GM12878 (cell line): ENCODE measurements at regions not wholly inside any gene's neighbourhood (a gene's known extent, or its start where the extent isn't known, plus 50 kb on each side); places are given as distances from the start of the nearest gene placed in this dataset.

Experiments used
- BRCA1 ChIP-seq: IDR thresholded peaks from 2 replicates; pipeline ENCODE4 v1.6.1; 2011; ENCODE audit warnings: low read depth, low read length, improper control_type of control experiment
- MEF2B ChIP-seq: fragments of 450-650 bp; IDR thresholded peaks from 2 replicates; pipeline ENCODE4 v1.6.1; 2018; ENCODE audit warnings: mild to moderate bottlenecking, moderate library complexity; ENCODE audit not compliant: partially characterized antibody, poor library complexity, severe bottlenecking
- NFIC ChIP-seq: IDR thresholded peaks from 2 replicates; pipeline ENCODE4 v1.6.1; 2012; ENCODE audit warnings: low read depth, mild to moderate bottlenecking, inconsistent platforms, low read length, moderate library complexity
- NFXL1 ChIP-seq: fragments of 450-650 bp; IDR thresholded peaks from 2 replicates; pipeline ENCODE4 v1.6.1; 2017; ENCODE audit warnings: antibody characterized with exemption, mild to moderate bottlenecking, borderline replicate concordance
- POLR2A ChIP-seq: IDR thresholded peaks from 2 replicates; pipeline ENCODE4 v1.6.1; 2011; ENCODE audit warnings: low read depth, mild to moderate bottlenecking, low read length
- SREBF2 ChIP-seq: IDR thresholded peaks from 2 replicates; pipeline ENCODE4 v1.6.1; 2012; ENCODE audit warnings: mild to moderate bottlenecking, low read length
- STAT3 ChIP-seq: IDR thresholded peaks from 2 replicates; pipeline ENCODE4 v1.6.1; 2011; ENCODE audit warnings: low read depth, low read length, improper control_type of control experiment
- WRNIP1 ChIP-seq: IDR thresholded peaks from 2 replicates; pipeline ENCODE4 v1.6.1; 2011; ENCODE audit warnings: low read depth, low read length, improper control_type of control experiment, borderline replicate concordance
- TF ChIP-seq, protein P1 (sequence below): fragments of 450-650 bp; formaldehyde crosslinking; IDR thresholded peaks from 2 replicates; pipeline ENCODE4 v1.4.0; 2022; ENCODE audit warnings: mild to moderate bottlenecking, moderate library complexity
- TF ChIP-seq, protein P2 (sequence below): fragments of 450-650 bp; IDR thresholded peaks from 2 replicates; pipeline ENCODE4 v1.6.1; 2017; ENCODE audit warnings: low read depth, mild to moderate bottlenecking, moderate library complexity

DNA sequence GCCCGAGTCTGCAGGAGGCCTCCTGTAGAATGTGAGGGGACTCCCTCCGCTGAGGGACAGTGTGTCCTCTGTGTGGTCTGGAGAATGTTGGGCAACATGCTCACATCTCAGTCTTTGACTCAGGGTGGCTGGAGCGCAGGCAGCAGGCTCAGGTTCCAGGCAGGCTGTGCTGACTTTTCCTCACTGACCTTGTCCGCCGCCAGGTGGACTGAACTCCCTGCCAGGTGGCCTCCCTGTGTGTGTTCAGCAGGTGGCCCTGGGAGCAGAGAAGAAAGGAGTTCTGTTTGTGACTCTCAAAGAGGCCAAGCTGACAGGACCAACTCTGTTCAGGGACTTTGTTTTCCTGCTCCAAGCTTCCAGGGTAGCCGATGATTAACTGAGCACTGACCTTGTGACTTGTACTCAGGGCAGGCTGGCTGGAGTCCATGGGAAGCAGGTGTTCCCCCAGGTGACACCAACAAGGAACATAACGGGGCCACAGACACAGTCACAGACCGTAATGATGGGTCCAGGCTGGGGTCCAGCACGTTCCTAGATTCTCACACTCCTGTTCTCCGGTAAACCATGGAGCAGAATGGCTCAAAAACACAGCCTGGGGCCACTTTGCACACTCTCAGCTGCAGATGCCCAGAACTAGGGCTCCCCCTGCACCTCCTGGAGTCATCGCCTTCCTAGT lies 439.8 kb downstream of the RNF144A start (continued):
- TF ChIP-seq, protein P1, sequence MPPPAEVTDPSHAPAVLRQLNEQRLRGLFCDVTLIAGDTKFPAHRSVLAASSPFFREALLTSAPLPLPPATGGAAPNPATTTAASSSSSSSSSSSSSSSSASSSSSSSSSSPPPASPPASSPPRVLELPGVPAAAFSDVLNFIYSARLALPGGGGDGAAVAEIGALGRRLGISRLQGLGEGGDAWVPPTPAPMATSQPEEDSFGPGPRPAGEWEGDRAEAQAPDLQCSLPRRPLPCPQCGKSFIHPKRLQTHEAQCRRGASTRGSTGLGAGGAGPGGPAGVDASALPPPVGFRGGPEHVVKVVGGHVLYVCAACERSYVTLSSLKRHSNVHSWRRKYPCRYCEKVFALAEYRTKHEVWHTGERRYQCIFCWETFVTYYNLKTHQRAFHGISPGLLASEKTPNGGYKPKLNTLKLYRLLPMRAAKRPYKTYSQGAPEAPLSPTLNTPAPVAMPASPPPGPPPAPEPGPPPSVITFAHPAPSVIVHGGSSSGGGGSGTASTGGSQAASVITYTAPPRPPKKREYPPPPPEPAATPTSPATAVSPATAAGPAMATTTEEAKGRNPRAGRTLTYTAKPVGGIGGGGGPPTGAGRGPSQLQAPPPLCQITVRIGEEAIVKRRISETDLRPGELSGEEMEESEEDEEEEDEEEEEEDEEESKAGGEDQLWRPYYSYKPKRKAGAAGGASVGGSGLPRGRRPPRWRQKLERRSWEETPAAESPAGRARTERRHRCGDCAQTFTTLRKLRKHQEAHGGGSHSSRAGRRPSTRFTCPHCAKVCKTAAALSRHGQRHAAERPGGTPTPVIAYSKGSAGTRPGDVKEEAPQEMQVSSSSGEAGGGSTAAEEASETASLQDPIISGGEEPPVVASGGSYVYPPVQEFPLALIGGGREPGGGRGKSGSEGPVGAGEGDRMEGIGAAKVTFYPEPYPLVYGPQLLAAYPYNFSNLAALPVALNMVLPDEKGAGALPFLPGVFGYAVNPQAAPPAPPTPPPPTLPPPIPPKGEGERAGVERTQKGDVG (CRISPR knock-in tag) = no peak
- TF ChIP-seq NFXL1 (no peak), STAT3 (no peak), WRNIP1 (no peak), SREBF2 (no peak), POLR2A (no peak), NFIC (no peak), MEF2B (no peak), BRCA1 (no peak)
- TF ChIP-seq, protein P2, sequence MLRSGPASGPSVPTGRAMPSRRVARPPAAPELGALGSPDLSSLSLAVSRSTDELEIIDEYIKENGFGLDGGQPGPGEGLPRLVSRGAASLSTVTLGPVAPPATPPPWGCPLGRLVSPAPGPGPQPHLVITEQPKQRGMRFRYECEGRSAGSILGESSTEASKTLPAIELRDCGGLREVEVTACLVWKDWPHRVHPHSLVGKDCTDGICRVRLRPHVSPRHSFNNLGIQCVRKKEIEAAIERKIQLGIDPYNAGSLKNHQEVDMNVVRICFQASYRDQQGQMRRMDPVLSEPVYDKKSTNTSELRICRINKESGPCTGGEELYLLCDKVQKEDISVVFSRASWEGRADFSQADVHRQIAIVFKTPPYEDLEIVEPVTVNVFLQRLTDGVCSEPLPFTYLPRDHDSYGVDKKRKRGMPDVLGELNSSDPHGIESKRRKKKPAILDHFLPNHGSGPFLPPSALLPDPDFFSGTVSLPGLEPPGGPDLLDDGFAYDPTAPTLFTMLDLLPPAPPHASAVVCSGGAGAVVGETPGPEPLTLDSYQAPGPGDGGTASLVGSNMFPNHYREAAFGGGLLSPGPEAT = no peak
